ENCODE measurements at regions not wholly inside any gene's neighbourhood (a gene's known extent, or its start where the extent isn't known, plus 50 kb on each side); places are given as distances from the start of the nearest gene placed in this dataset.

- Histone ChIP-seq H3K56ac (replicated peaks; ENCODE audit: insufficient read length, low read depth, low read length) (no peak overlapping the region), H4K5ac (ENCODE audit: insufficient read length, low read depth, low read length) (no peak overlapping the region), H3K23ac (ENCODE audit: insufficient read length) (no peak overlapping the region), H4K8ac (ENCODE audit: extremely low read depth, insufficient read depth, low read length) (no peak overlapping the region), H3K4me2 (ENCODE audit: insufficient read depth in 1 of 2, low read depth in 2 of 2, low read length in 2 of 2) (no peak overlapping the region), H3K79me1 (ENCODE audit: low read depth, low read length) (no peaks in the 10 kb centered on the region), H2AFZ (ENCODE audit: low read length) (no peak overlapping the region), H3K79me2 (ENCODE audit: control insufficient read depth in 1 of 2, insufficient read depth in 2 of 2, low read length in 2 of 2) (no peaks in the 10 kb centered on the region), H2BK5ac (ENCODE audit: low read depth, low read length) (no peak overlapping the region), H3K27me3 (replicated peaks in 1 of 4; ENCODE audit: control insufficient read depth in 3 of 4, extremely low read depth in 1 of 4, insufficient read depth in 3 of 4, low read length in 3 of 4) (peaks cover 0 to 5% (median 0%) of the 10 kb centered on the region in 4 experiments; a peak in 2 of 7 replicates), H3K23me2 (ENCODE audit: low read depth, low read length) (no peaks in the 10 kb centered on the region), H3K18ac (ENCODE audit: extremely low read depth, low read length) (no peak overlapping the region), H2BK20ac (ENCODE audit: low read length) (no peak overlapping the region), H3K4me1 (replicated peaks in 1 of 4; ENCODE audit: control insufficient read depth in 3 of 4, insufficient read depth in 4 of 4, low read length in 3 of 4) (no peaks in the 10 kb centered on the region), H4K20me1 (replicated peaks in 1 of 2; ENCODE audit: control insufficient read depth in 1 of 2, insufficient read depth in 2 of 2, low read length in 2 of 2) (no peaks in the 10 kb centered on the region), H2BK15ac (ENCODE audit: low read length) (no peak overlapping the region), H3K36me3 (ENCODE audit: control insufficient read depth in 2 of 4, insufficient read depth in 4 of 4, low read length in 3 of 4) (no peaks in the 10 kb centered on the region), H3K4ac (replicated peaks; ENCODE audit: insufficient read length, low read depth, low read length) (no peak overlapping the region), H3K27ac (ENCODE audit: low read depth, low read length) (no peak overlapping the region), H3K9me3 (ENCODE audit: insufficient read depth in 2 of 2, low read depth in 1 of 2, low read length in 1 of 2) (no peaks in the 10 kb centered on the region), H3K14ac (ENCODE audit: insufficient read length) (no peak overlapping the region), H2AK5ac (ENCODE audit: low read depth, low read length) (no peak overlapping the region), H2BK120ac (replicated peaks; ENCODE audit: low read depth, low read length) (no peak overlapping the region), H4K91ac (replicated peaks; ENCODE audit: insufficient read length, low read length) (no peak overlapping the region), H2BK12ac (ENCODE audit: low read depth, low read length) (no peak overlapping the region), H3K4me3 (ENCODE audit: extremely low read depth in 1 of 4, insufficient read depth in 2 of 4, low read depth in 3 of 4, low read length in 4 of 4) (no peak overlapping the region), H3K9ac (replicated peaks in 1 of 4; ENCODE audit: extremely low read depth in 1 of 4, low read depth in 3 of 4, low read length in 3 of 4) (no peak overlapping the region)
- FAIRE-seq (no peak), DNase-seq (ENCODE audit: low read depth in 1 of 2, low spot score in 2 of 2) (no peak)
- ChIA-PET CTCF (ENCODE audit: partially characterized antibody) (interaction anchor here (0.7 to 1.2 kb wide), 3 partner anchors 9 to 166 kb away, joined by 3 read pairs; no protein-coding TSS in a partner anchor), POLR2A (ENCODE audit: partially characterized antibody) (no interaction called here)
- TF ChIP-seq RAD21 (IDR thresholded peaks at IDR 0.05 in 1 of 2, conservative IDR thresholded peaks at IDR 0.05 in 1 of 2; ENCODE audit: low read depth in 2 of 2, low read length in 2 of 2) (peak; percentile 26 to 44; a peak in 2 of 4 replicates), CTCF (IDR thresholded peaks at IDR 0.05; ENCODE audit: control extremely low read depth in 1 of 3, insufficient read depth in 1 of 3, low read depth in 1 of 3, low read length in 3 of 3) (peak in 2 of 3 experiments; percentile 10 to 19; a peak in 2 of 4 replicates), RFX5 (IDR thresholded peaks at IDR 0.05; ENCODE audit: borderline replicate concordance, low read depth, low read length) (no peak), TBP (IDR thresholded peaks at IDR 0.05; ENCODE audit: low read depth, low read length) (no peak), PHF8 (conservative IDR thresholded peaks at IDR 0.05; ENCODE audit: low read depth, low read length) (no peak)
- 87% methylated on average over 16 of the region's 16 CpGs; no CpG with 5 or more reads in 1 of the 2 experiments for WGBS, 2 experiments (ENCODE audit: extremely low coverage in 1 of 2, insufficient coverage in 1 of 2, insufficient read length in 1 of 2, insufficient replicate concordance in 2 of 2, low coverage in 1 of 2, low lambda C conversion rate in 2 of 2, missing lambda C conversion rate in 1 of 2)
These were observed 145.9 kb upstream of the SPACA7 start for GRCh38 chr13:112229992-112230872.
